Panc1 (cell line): ENCODE measurements at regions not wholly inside any gene's neighbourhood (a gene's known extent, or its start where the extent isn't known, plus 50 kb on each side); places are given as distances from the start of the nearest gene placed in this dataset.
"Not testable (repeated sequence)": the region's sequence is repeated elsewhere in the genome, so short reads cannot be mapped to it uniquely, and the experiment has no call there.

Experiments
- ATAC-seq: fragments of 200-7000 bp; cut with Tn5 transposase; 2 replicates; pipeline ENCODE4 v1.9.1; 2020; ENCODE audit warnings: mild to moderate bottlenecking, moderate library complexity
- BruUV-seq: library from RNA; stranded (reverse); fragments of 400-500 nt; replicated peaks from 2 replicates; lab custom pipeline; 2021; lab: Mats Ljungman, UMichigan
- CTCF ChIA-PET: fragments of 300-600 bp; sonication (Branson Sonifier 250); formaldehyde crosslinking; loops from one replicate; lab custom pipeline; 2022; ENCODE audit warnings: antibody characterized with exemption; lab: Charles Lee
- POLR2A ChIA-PET: fragments of 300-600 bp; sonication (Branson Sonifier 250); formaldehyde crosslinking; loops from one replicate; lab custom pipeline; 2022; ENCODE audit warnings: antibody characterized with exemption; lab: Charles Lee
- DNase-seq: peaks from one replicate; pipeline ENCODE4 v3.0.0-alpha.2; 2010; ENCODE audit warnings: low read depth, low spot score
- H3K27ac ChIP-seq: 2 replicates; pipeline ENCODE4 v1.5.1; 2011; ENCODE audit warnings: mild to moderate bottlenecking, low read length, inconsistent platforms
- H3K27me3 ChIP-seq: fragments of 200-500 bp; sonication (Bioruptor generic); 2 replicates; pipeline ENCODE4 v1.6.0; 2014; ENCODE audit warnings: low read length, inconsistent platforms; ENCODE audit not compliant: control insufficient read depth, insufficient read depth
- H3K36me3 ChIP-seq: fragments of 200-500 bp; sonication (Bioruptor generic); 2 replicates; pipeline ENCODE4 v1.5.1; 2014; ENCODE audit warnings: inconsistent platforms, mild to moderate bottlenecking, low read length, moderate library complexity; ENCODE audit not compliant: control insufficient read depth, insufficient read depth
- H3K4me1 ChIP-seq: 2 replicates; pipeline ENCODE4 v1.5.1; 2011; ENCODE audit warnings: inconsistent platforms, mild to moderate bottlenecking, low read length, moderate library complexity; ENCODE audit not compliant: control insufficient read depth, insufficient read depth
- H3K4me3 ChIP-seq, 2 experiments: 2 replicates each; pipeline ENCODE4 v1.5.1; 2011 to 2012; ENCODE audit warnings: low read depth in 2 of 2, low read length in 2 of 2, mild to moderate bottlenecking in 2 of 2, inconsistent platforms in 1 of 2, moderate library complexity in 1 of 2
- H3K9me3 ChIP-seq: fragments of 200-500 bp; sonication (Bioruptor generic); 2 replicates; pipeline ENCODE4 v1.5.1; 2014; ENCODE audit warnings: low read depth, mild to moderate bottlenecking, inconsistent platforms, low read length, moderate library complexity; ENCODE audit not compliant: control insufficient read depth, insufficient read depth
- POLR2AphosphoS5 ChIP-seq: IDR thresholded peaks from 2 replicates; pipeline ENCODE4 v1.6.1; 2012; ENCODE audit warnings: mild to moderate bottlenecking, low read depth, low read length, moderate library complexity
- SIN3A ChIP-seq: IDR thresholded peaks from 2 replicates; pipeline ENCODE4 v1.6.1; 2012; ENCODE audit warnings: low read depth, mild to moderate bottlenecking, low read length, moderate library complexity, borderline replicate concordance; ENCODE audit not compliant: insufficient read depth
- TCF7L2 ChIP-seq: IDR thresholded peaks from 2 replicates; pipeline ENCODE4 v1.6.1; 2011; ENCODE audit warnings: mild to moderate bottlenecking, low read depth, low read length, inconsistent platforms
- in situ Hi-C: cut with HindIII; loops from 2 replicates; pipeline ENCODE4 v1.10.0; 2016; ENCODE audit warnings: low sequenced_read_pairs, low pct_unique_long_range_greater_than_20kb
- intact Hi-C: fragments of 100-400 bp; cut with micrococcal nuclease; formaldehyde crosslinking; loops from one replicate; pipeline ENCODE4 v1.10.0; 2022; ENCODE audit not compliant: unreplicated experiment
- TF ChIP-seq, protein P1 (sequence below): fragments of 450-650 bp; IDR thresholded peaks from 2 replicates; pipeline ENCODE4 v1.5.1; 2017; ENCODE audit warnings: mild to moderate bottlenecking
- TF ChIP-seq, protein P2 (sequence below), 2 experiments: IDR thresholded peaks; 2 replicates each; pipeline ENCODE4 v1.6.1; 2011 to 2012; ENCODE audit warnings: low read depth in 2 of 2, control low read depth in 1 of 2, low read length in 1 of 2, mild to moderate bottlenecking in 1 of 2, moderate library complexity in 1 of 2; ENCODE audit not compliant: insufficient read depth in 1 of 2

DNA sequence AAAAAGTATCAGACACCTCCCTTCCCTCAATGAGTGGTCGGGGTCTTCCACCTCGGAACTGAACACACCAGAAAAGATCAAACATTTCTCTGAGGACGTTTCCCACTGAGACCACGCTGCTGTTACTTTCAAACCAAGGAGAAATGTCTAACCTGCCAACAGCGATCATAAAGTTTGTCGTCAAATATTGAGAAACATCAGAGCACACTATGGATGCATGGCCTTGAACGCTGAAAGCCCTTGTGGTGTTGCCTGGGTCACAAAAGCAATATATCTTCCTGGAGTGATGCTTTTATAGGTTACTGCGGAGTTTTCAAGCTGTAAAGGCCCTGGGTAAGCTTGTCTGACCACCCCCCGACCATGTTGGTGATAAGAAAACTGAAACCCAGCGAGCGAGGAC lies 70.2 kb upstream of the ID2 start:
- TF ChIP-seq SIN3A (no peak), POLR2AphosphoS5 (no peak), TCF7L2 (no peak)
- TF ChIP-seq, protein P1, sequence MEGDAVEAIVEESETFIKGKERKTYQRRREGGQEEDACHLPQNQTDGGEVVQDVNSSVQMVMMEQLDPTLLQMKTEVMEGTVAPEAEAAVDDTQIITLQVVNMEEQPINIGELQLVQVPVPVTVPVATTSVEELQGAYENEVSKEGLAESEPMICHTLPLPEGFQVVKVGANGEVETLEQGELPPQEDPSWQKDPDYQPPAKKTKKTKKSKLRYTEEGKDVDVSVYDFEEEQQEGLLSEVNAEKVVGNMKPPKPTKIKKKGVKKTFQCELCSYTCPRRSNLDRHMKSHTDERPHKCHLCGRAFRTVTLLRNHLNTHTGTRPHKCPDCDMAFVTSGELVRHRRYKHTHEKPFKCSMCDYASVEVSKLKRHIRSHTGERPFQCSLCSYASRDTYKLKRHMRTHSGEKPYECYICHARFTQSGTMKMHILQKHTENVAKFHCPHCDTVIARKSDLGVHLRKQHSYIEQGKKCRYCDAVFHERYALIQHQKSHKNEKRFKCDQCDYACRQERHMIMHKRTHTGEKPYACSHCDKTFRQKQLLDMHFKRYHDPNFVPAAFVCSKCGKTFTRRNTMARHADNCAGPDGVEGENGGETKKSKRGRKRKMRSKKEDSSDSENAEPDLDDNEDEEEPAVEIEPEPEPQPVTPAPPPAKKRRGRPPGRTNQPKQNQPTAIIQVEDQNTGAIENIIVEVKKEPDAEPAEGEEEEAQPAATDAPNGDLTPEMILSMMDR, result no peak
- TF ChIP-seq, protein P2, sequence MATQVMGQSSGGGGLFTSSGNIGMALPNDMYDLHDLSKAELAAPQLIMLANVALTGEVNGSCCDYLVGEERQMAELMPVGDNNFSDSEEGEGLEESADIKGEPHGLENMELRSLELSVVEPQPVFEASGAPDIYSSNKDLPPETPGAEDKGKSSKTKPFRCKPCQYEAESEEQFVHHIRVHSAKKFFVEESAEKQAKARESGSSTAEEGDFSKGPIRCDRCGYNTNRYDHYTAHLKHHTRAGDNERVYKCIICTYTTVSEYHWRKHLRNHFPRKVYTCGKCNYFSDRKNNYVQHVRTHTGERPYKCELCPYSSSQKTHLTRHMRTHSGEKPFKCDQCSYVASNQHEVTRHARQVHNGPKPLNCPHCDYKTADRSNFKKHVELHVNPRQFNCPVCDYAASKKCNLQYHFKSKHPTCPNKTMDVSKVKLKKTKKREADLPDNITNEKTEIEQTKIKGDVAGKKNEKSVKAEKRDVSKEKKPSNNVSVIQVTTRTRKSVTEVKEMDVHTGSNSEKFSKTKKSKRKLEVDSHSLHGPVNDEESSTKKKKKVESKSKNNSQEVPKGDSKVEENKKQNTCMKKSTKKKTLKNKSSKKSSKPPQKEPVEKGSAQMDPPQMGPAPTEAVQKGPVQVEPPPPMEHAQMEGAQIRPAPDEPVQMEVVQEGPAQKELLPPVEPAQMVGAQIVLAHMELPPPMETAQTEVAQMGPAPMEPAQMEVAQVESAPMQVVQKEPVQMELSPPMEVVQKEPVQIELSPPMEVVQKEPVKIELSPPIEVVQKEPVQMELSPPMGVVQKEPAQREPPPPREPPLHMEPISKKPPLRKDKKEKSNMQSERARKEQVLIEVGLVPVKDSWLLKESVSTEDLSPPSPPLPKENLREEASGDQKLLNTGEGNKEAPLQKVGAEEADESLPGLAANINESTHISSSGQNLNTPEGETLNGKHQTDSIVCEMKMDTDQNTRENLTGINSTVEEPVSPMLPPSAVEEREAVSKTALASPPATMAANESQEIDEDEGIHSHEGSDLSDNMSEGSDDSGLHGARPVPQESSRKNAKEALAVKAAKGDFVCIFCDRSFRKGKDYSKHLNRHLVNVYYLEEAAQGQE (IDR thresholded peaks at IDR 0.05; ENCODE audit: insufficient read depth in 1 of 2, low read depth in 2 of 2, low read length in 1 of 2), result no peak
- H3K4me3 ChIP-seq, result no peak overlapping the region
- ChIA-PET CTCF (no interaction called here), POLR2A (no interaction called here)
- no peaks in the 10 kb centered on the region for H3K27me3 ChIP-seq
- H3K4me1 ChIP-seq, result no peaks in the 10 kb centered on the region
- no TSS peak for BruUV-seq
- in situ Hi-C loops (no loop called here), intact Hi-C loops (no loop called here)
- DNase-seq (no peak), ATAC-seq (no peak)
- no peaks in the 10 kb centered on the region for H3K36me3 ChIP-seq
- H3K27ac ChIP-seq, result no peak overlapping the region
- H3K9me3 ChIP-seq, result no peaks in the 10 kb centered on the region

DNA sequence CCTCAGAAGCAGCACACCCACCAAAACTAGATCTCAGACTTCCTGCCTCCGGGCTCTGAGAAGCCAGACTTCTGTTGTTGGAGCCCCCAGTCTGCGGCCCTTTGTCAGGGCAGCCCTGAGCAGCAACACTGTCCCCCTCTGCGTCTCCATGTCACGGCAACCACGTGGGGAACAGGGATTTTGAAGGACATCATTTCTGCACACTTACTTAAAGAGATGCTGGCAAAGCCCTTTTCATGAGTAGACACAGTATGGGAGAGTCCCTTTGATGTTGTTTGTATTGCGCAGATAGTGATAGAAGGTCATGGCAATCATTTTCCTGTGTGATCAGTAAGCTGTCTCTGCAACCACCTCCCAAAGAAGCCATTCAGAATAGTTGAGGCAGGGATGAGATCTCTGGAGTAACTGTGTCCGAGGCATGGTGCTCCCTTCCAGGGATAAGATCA lies 69.1 kb upstream of the ID2 start:
- Histone ChIP-seq H3K9me3 (no peaks in the 10 kb centered on the region), H3K4me3 (no peak overlapping the region), H3K4me1 (no peaks in the 10 kb centered on the region), H3K27ac (no peak overlapping the region), H3K27me3 (no peaks in the 10 kb centered on the region), H3K36me3 (no peaks in the 10 kb centered on the region)
- ATAC-seq (no peak), DNase-seq (no peak)
- ChIA-PET CTCF (no interaction called here), POLR2A (no interaction called here)
- in situ Hi-C loops, result no loop called here
- intact Hi-C loops, result no loop called here
- no TSS peak for BruUV-seq
- TF ChIP-seq, protein P2 (IDR thresholded peaks at IDR 0.05; ENCODE audit: insufficient read depth in 1 of 2, low read depth in 2 of 2, low read length in 1 of 2), result no peak
- TF ChIP-seq SIN3A (no peak), POLR2AphosphoS5 (no peak), TCF7L2 (no peak)
- TF ChIP-seq, protein P1, result no peak

DNA sequence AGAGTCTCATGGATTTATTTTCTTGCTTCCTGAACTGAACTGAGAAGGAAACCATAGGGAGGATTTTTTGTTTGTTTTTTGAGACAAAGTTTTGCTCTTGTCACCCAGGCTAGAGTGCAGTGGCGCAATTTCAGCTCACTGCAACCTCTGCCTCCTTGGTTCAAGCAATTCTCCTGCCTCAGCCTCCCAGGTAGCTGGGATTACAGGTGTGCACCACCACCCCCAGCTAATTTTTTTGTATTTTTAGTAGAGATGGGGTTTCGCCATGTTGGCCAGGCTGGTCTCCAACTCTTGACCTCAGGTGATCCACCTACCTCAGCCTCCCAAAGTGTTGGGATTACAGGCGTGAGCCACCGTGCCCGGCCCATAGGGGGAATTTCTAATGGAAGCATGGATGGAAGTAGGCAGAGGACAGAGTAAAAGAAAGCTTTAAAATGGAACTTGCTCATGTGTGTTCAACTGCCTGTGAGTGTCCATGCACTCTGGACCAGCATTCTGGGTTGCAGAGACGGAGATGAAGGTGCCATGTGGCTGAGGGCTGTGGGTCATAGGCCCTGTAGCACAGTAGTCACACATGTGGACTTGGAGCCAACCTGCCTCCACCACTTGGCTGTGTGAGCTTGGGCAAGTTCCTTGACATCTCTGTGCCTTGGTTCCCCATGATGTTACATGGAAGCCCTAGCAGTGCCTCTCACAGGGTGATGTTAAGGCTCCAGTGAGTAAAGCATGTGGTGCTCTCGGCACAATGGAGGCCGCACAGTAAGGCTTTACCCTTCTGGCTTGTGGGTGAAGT lies 68.5 kb upstream of the ID2 start:
- DNase-seq, H3K27me3 ChIP-seq, in situ Hi-C loops, H3K4me3 ChIP-seq, BruUV-seq, H3K9me3 ChIP-seq, intact Hi-C loops, H3K27ac ChIP-seq, POLR2A ChIA-PET, H3K36me3 ChIP-seq, CTCF ChIA-PET, H3K4me1 ChIP-seq, ATAC-seq: not testable (repeated sequence)
